ENCODE measurements at regions not wholly inside any gene's neighbourhood (a gene's known extent, or its start where the extent isn't known, plus 50 kb on each side); places are given as distances from the start of the nearest gene placed in this dataset.

GRCh38 chr12:19070341-19070740, 59.2 kb upstream of the PLEKHA5 start:
- no peak for TF ChIP-seq CTCF (conservative IDR thresholded peaks at IDR 0.05; ENCODE audit: low read length)
- TF ChIP-seq EZH2phosphoT487 (IDR thresholded peaks at IDR 0.05; ENCODE audit: borderline replicate concordance), result no peak

All from Loucy (cell line).